Loucy (cell line): ENCODE measurements at regions not wholly inside any gene's neighbourhood (a gene's known extent, or its start where the extent isn't known, plus 50 kb on each side); places are given as distances from the start of the nearest gene placed in this dataset.

Experiments
- H2AFZ ChIP-seq: fragments of 200-600 bp; sonication (generic); 2 replicates; pipeline ENCODE4 v1.6.0; 2016; ENCODE audit warnings: antibody characterized with exemption, mild to moderate bottlenecking, low read length, moderate library complexity
- H3F3A ChIP-seq: fragments of 200-600 bp; 2 replicates; pipeline ENCODE4 v1.6.0; 2016; ENCODE audit warnings: antibody characterized with exemption, low read depth, mild to moderate bottlenecking
- H3K27me3 ChIP-seq: fragments of 200-600 bp; sonication (generic); 2 replicates; pipeline ENCODE4 v1.6.1; 2014; ENCODE audit warnings: low read length, mild to moderate bottlenecking; ENCODE audit not compliant: insufficient read depth, poor library complexity, severe bottlenecking
- H3K36me3 ChIP-seq: fragments of 200-600 bp; sonication (generic); 2 replicates; pipeline ENCODE4 v1.6.1; 2016; ENCODE audit warnings: low read length; ENCODE audit not compliant: insufficient read depth
- H3K4me1 ChIP-seq: fragments of 200-600 bp; sonication (generic); 2 replicates; pipeline ENCODE4 v1.5.1; 2014; ENCODE audit warnings: low read length, mild to moderate bottlenecking; ENCODE audit not compliant: insufficient read depth, poor library complexity, severe bottlenecking
- H3K4me2 ChIP-seq: fragments of 200-600 bp; sonication (generic); 2 replicates; pipeline ENCODE4 v1.6.0; 2014; ENCODE audit warnings: antibody characterized with exemption, low read length, low read depth, mild to moderate bottlenecking; ENCODE audit not compliant: poor library complexity, severe bottlenecking
- H3K4me3 ChIP-seq: fragments of 200-600 bp; sonication (generic); 2 replicates; pipeline ENCODE4 v1.5.1; 2014; ENCODE audit warnings: low read length, mild to moderate bottlenecking, mixed read lengths; ENCODE audit not compliant: poor library complexity, severe bottlenecking
- H3K79me2 ChIP-seq: fragments of 200-600 bp; sonication (generic); 2 replicates; pipeline ENCODE4 v1.6.1; 2014; ENCODE audit warnings: low read length; ENCODE audit not compliant: insufficient read depth
- H3K9ac ChIP-seq: fragments of 200-600 bp; sonication (generic); 2 replicates; pipeline ENCODE4 v1.6.0; 2014; ENCODE audit warnings: mild to moderate bottlenecking, low read depth, low read length, moderate library complexity; ENCODE audit not compliant: poor library complexity, severe bottlenecking
- H3K9me2 ChIP-seq: fragments of 200-600 bp; sonication (generic); replicated peaks from 2 replicates; pipeline ENCODE4 v1.6.1; 2016; ENCODE audit warnings: low read depth, low read length, mixed read lengths
- H3K9me3 ChIP-seq: fragments of 200-600 bp; sonication (generic); 2 replicates; pipeline ENCODE4 v1.6.1; 2014; ENCODE audit warnings: mild to moderate bottlenecking, antibody characterized with exemption, low read length, low read depth; ENCODE audit not compliant: insufficient read depth
- H4K20me1 ChIP-seq: fragments of 200-600 bp; sonication (generic); 2 replicates; pipeline ENCODE4 v1.6.0; 2014; ENCODE audit warnings: antibody characterized with exemption, low read length, mild to moderate bottlenecking; ENCODE audit not compliant: insufficient read depth, poor library complexity, severe bottlenecking
- CTCF ChIP-seq: fragments of 200-600 bp; sonication (generic); conservative IDR thresholded peaks from 2 replicates; pipeline ENCODE4 v1.5.1; 2014; ENCODE audit warnings: mild to moderate bottlenecking, antibody characterized with exemption, low read length
- EZH2phosphoT487 ChIP-seq: fragments of 200-600 bp; IDR thresholded peaks from 2 replicates; pipeline ENCODE4 v1.6.1; 2018; ENCODE audit warnings: antibody characterized with exemption, mild to moderate bottlenecking, moderate library complexity, borderline replicate concordance

GRCh38 chr16:13833515-13833914 lies 86.4 kb upstream of the ERCC4 start:
- Histone ChIP-seq H3K36me3 (no peaks in the 10 kb centered on the region), H4K20me1 (no peaks in the 10 kb centered on the region), H3F3A (no peaks in the 10 kb centered on the region), H3K4me2 (no peak overlapping the region), H3K4me1 (no peaks in the 10 kb centered on the region), H3K4me3 (no peak overlapping the region), H3K9ac (no peak overlapping the region), H3K27me3 (no peaks in the 10 kb centered on the region), H3K9me2 (no peaks in the 10 kb centered on the region), H3K79me2 (no peaks in the 10 kb centered on the region), H3K9me3 (no peaks in the 10 kb centered on the region), H2AFZ (no peak overlapping the region)
- TF ChIP-seq CTCF (no peak), EZH2phosphoT487 (no peak)

DNA sequence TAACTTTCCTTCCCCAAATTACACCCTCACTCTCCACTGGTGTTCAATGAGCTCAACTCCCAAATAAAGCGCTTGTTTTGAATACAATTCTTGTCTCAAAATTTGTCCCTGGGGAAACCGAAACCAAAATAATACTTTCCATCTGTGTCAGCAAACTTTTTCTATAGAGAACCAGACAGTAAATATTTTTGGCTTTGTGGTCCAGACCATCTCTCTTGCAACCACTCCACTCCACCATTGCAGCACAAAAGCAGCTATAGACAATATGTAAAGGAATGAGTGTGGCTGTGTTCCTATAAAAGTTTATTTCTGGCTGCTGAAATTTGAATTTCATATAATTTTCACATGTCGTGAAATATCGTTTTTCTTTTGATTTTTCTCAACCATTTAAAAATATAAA lies 84.6 kb upstream of the ERCC4 start:
- H3K9me2 ChIP-seq: no peaks in the 10 kb centered on the region
- H4K20me1 ChIP-seq: no peaks in the 10 kb centered on the region
- no peaks in the 10 kb centered on the region for H3K36me3 ChIP-seq
- H3F3A ChIP-seq: no peaks in the 10 kb centered on the region
- H3K79me2 ChIP-seq: no peaks in the 10 kb centered on the region
- no peak for TF ChIP-seq EZH2phosphoT487
- no peak for TF ChIP-seq CTCF
- no peak overlapping the region for H3K4me3 ChIP-seq
- no peak overlapping the region for H3K4me2 ChIP-seq
- H2AFZ ChIP-seq: no peak overlapping the region
- no peaks in the 10 kb centered on the region for H3K9me3 ChIP-seq
- no peaks in the 10 kb centered on the region for H3K4me1 ChIP-seq
- H3K9ac ChIP-seq: no peak overlapping the region
- no peaks in the 10 kb centered on the region for H3K27me3 ChIP-seq

- H3K4me1 ChIP-seq: no peaks in the 10 kb centered on the region
- no peak for TF ChIP-seq EZH2phosphoT487
- no peak for TF ChIP-seq CTCF
These were observed 83.8 kb upstream of the ERCC4 start for GRCh38 chr16:13835935-13836730.

More at GRCh38 chr16:13835935-13836730, 83.8 kb upstream of the ERCC4 start:
- no peaks in the 10 kb centered on the region for H3K9me2 ChIP-seq
- no peaks in the 10 kb centered on the region for H3K36me3 ChIP-seq
- H3K27me3 ChIP-seq: no peaks in the 10 kb centered on the region
- no peak overlapping the region for H3K9ac ChIP-seq
- H4K20me1 ChIP-seq: no peaks in the 10 kb centered on the region
- no peak overlapping the region for H2AFZ ChIP-seq
- H3K4me3 ChIP-seq: no peak overlapping the region
- H3K4me2 ChIP-seq: no peak overlapping the region
- no peaks in the 10 kb centered on the region for H3F3A ChIP-seq
- no peaks in the 10 kb centered on the region for H3K9me3 ChIP-seq
- H3K79me2 ChIP-seq: no peaks in the 10 kb centered on the region
